Natural killer cell (primary cell): ENCODE measurements at regions not wholly inside any gene's neighbourhood (a gene's known extent, or its start where the extent isn't known, plus 50 kb on each side); places are given as distances from the start of the nearest gene placed in this dataset.

Experiments used
- ATAC-seq, 3 donors: fragments of 150-1000 bp in 2 of 3; fragments of 200-7000 bp in 1 of 3; cut with Tn5 transposase; 1 replicate in 1 of 3; 2 replicates in 2 of 3; pipeline ENCODE4 v1.10.0; 2021; ENCODE audit warnings: mild to moderate bottlenecking in 2 of 3, moderate library complexity in 2 of 3
- DNase-seq, 2 donors: peaks; one replicate each; pipeline versions ENCODE4 v3.0.0 to v3.0.0-alpha.2; 2013 to 2021; ENCODE audit warnings: mixed read lengths in 1 of 2
- H3K27ac ChIP-seq: one replicate; pipeline ENCODE4 v1.5.1; 2013; ENCODE audit warnings: mild to moderate bottlenecking, low read length
- H3K27me3 ChIP-seq: one replicate; pipeline ENCODE4 v1.6.1; 2013; ENCODE audit warnings: low read length; ENCODE audit not compliant: control insufficient read depth, insufficient read depth
- H3K36me3 ChIP-seq: one replicate; pipeline ENCODE4 v1.6.1; 2013; ENCODE audit warnings: low read length; ENCODE audit not compliant: control insufficient read depth, insufficient read depth
- H3K4me1 ChIP-seq: one replicate; pipeline ENCODE4 v1.6.1; 2013; ENCODE audit warnings: low read length; ENCODE audit not compliant: control insufficient read depth, insufficient read depth
- H3K4me3 ChIP-seq: one replicate; pipeline ENCODE4 v1.5.1; 2013; ENCODE audit warnings: low read length
- H3K9me3 ChIP-seq: one replicate; pipeline ENCODE4 v1.6.1; 2013; ENCODE audit warnings: low read length; ENCODE audit not compliant: control insufficient read depth, insufficient read depth
- H3K27ac Mint-ChIP-seq, 2 donors: one replicate each; pipeline ENCODE4 v1.8.0; 2022; ENCODE audit warnings: mild to moderate bottlenecking in 2 of 2, mixed read lengths in 2 of 2, moderate library complexity in 1 of 2
- H3K27me3 Mint-ChIP-seq, 2 donors: one replicate each; pipeline ENCODE4 v1.8.0; 2022; ENCODE audit warnings: low read depth in 2 of 2, mixed read lengths in 2 of 2
- H3K36me3 Mint-ChIP-seq: one replicate; pipeline ENCODE4 v1.8.0; 2022; ENCODE audit warnings: mixed read lengths
- H3K4me1 Mint-ChIP-seq, 2 donors: one replicate each; pipeline ENCODE4 v1.8.0; 2022; ENCODE audit warnings: mixed read lengths in 2 of 2
- H3K4me3 Mint-ChIP-seq: one replicate; pipeline ENCODE4 v1.8.0; 2022; ENCODE audit warnings: mild to moderate bottlenecking, moderate library complexity, mixed read lengths
- H3K9me3 Mint-ChIP-seq, 2 donors: one replicate each; pipeline ENCODE4 v1.8.0; 2022; ENCODE audit warnings: mixed read lengths in 2 of 2
- WGBS: methylation state at CpG from one replicate; pipeline ENCODE4 v1.1.7; 2013; ENCODE audit warnings: missing lambda C conversion rate; ENCODE audit not compliant: insufficient coverage; 5-methylcytosine and 5-hydroxymethylcytosine counted together
- intact Hi-C: fragments of 100-400 bp; cut with micrococcal nuclease; formaldehyde crosslinking; loops from one replicate; pipeline ENCODE4 v1.14.2; 2022
- TF ChIP-seq, protein P1 (sequence below): fragments of 200-600 bp; IDR thresholded peaks from one replicate; pipeline ENCODE4 v1.8.0; 2022; ENCODE audit warnings: antibody characterized with exemption

DNA sequence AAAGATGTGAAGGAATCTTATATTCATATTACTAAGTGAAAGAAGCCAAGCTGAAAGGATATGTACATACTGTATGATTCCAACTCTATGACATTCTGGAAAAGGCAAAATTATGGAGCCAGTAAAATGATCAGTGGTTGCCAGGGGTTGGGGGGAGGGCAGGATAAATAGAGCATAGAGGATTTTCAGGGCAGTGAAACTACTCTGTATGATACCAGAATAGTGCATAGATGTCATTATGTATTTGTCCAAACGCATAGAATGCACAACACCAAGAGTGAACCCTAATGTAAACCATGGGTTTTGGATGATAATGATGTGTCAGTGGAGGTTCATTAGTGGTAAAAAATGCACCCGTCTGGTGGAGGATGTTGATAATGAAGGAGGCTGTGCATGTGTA, 71.0 kb upstream of the ZNF423 start:
- DNase-seq: no peak
- Histone ChIP-seq H3K27me3 (no peaks in the 10 kb centered on the region), H3K9me3 (no peaks in the 10 kb centered on the region), H3K27ac (no peak overlapping the region), H3K4me1 (no peaks in the 10 kb centered on the region), H3K36me3 (no peaks in the 10 kb centered on the region), H3K4me3 (no peak overlapping the region)
- ATAC-seq: no peak
- H3K4me3 Mint-ChIP-seq: no peak overlapping the region
- TF ChIP-seq, protein P1, sequence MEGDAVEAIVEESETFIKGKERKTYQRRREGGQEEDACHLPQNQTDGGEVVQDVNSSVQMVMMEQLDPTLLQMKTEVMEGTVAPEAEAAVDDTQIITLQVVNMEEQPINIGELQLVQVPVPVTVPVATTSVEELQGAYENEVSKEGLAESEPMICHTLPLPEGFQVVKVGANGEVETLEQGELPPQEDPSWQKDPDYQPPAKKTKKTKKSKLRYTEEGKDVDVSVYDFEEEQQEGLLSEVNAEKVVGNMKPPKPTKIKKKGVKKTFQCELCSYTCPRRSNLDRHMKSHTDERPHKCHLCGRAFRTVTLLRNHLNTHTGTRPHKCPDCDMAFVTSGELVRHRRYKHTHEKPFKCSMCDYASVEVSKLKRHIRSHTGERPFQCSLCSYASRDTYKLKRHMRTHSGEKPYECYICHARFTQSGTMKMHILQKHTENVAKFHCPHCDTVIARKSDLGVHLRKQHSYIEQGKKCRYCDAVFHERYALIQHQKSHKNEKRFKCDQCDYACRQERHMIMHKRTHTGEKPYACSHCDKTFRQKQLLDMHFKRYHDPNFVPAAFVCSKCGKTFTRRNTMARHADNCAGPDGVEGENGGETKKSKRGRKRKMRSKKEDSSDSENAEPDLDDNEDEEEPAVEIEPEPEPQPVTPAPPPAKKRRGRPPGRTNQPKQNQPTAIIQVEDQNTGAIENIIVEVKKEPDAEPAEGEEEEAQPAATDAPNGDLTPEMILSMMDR: no peak
- H3K9me3 Mint-ChIP-seq: no peaks in the 10 kb centered on the region
- peaks cover 12 to 14% of the 10 kb centered on the region in 2 donors for H3K27me3 Mint-ChIP-seq
- intact Hi-C loops: no loop called here
- 86% methylated on average over 2 of the region's 2 CpGs for WGBS
- H3K27ac Mint-ChIP-seq: no peak overlapping the region
- H3K36me3 Mint-ChIP-seq: no peaks in the 10 kb centered on the region
- no peaks in the 10 kb centered on the region for H3K4me1 Mint-ChIP-seq

DNA sequence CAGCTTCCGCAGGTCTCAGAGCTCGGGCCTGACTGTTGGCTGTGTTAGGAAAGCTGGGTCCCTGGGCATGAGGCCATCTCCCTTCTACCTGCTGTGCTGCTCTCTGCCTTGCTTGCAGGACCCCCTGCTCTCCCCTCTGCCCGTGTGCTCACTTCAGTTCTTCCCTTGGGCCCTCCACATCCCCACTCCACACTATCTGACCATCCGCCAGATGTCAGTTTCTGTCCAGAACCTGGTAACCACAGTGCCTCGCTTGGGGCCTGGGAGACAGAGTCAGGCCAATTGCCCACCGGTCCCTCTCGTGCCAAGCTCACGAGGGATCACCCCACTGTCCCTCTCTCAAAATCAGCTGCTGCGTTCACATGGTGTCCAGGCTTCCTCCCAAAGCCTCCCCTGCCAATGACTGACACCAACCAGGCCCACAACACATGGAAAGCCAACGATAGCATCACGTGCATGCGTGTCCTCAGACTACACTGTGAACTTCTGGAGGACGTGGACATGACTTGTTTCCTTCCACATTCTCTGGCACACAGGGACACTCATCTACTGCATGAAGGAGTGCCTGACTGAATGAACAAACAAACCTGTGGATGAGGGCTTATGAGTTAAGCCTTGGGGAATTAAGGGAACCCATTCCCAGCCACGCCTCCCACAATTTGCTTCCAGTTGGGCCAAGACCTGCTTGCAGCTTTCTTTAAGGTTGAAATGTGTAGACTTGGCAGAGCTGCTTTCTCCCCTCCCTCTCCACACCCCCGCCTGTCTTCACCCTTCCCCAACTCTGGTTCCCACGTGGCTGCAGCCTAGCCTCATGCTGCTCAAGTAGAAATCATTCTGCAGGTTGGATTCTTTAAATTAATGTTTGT, 72.5 kb upstream of the ZNF423 start:
- intact Hi-C loops: no loop called here
- WGBS: 80% methylated on average over 16 of the region's 16 CpGs
- Mint-ChIP-seq H3K4me3 (no peak overlapping the region), H3K4me1 (no peaks in the 10 kb centered on the region), H3K27ac (no peak overlapping the region), H3K27me3 (peaks cover 14% of the 10 kb centered on the region in 2 donors), H3K9me3 (no peaks in the 10 kb centered on the region), H3K36me3 (no peaks in the 10 kb centered on the region)
- TF ChIP-seq, protein P1: no peak
- no peak overlapping the region for H3K4me3 ChIP-seq
- H3K4me1 ChIP-seq: no peaks in the 10 kb centered on the region
- DNase-seq (no peak), ATAC-seq (no peak)
- H3K9me3 ChIP-seq: no peaks in the 10 kb centered on the region
- no peaks in the 10 kb centered on the region for H3K27me3 ChIP-seq
- H3K36me3 ChIP-seq: no peaks in the 10 kb centered on the region
- H3K27ac ChIP-seq: no peak overlapping the region

DNA sequence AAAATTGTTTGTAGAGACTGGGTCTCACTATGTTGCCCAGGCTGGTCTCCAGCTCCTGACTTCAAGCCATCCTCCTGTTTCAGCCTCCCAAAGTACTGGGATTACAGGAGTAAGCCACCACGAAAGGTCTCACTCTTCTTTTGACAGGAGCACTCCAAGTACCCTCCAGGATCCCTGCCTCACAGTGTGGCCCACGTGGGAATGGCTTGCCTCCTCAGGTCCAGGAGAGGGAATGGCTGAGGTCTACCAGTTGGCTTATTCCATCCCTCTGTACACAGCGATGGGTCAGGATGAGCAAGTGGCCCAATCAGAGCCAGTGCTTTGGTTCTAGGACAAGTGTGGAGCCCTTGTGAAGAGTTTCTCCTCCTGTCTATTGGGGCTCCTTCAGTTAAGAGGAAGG, 73.7 kb upstream of the ZNF423 start:
- ATAC-seq: no peak
- intact Hi-C loops: no loop called here
- TF ChIP-seq, protein P1: no peak
- Mint-ChIP-seq H3K9me3 (no peaks in the 10 kb centered on the region), H3K27ac (no peak overlapping the region), H3K4me3 (no peak overlapping the region), H3K4me1 (no peaks in the 10 kb centered on the region), H3K36me3 (no peaks in the 10 kb centered on the region), H3K27me3 (peaks cover 12 to 22% of the 10 kb centered on the region in 2 donors)
- H3K36me3 ChIP-seq: no peaks in the 10 kb centered on the region
- 81% methylated on average over 3 of the region's 3 CpGs for WGBS
- no peaks in the 10 kb centered on the region for H3K9me3 ChIP-seq
- H3K27ac ChIP-seq: no peak overlapping the region
- DNase-seq: no peak
- H3K27me3 ChIP-seq: no peaks in the 10 kb centered on the region
- no peak overlapping the region for H3K4me3 ChIP-seq
- H3K4me1 ChIP-seq: no peaks in the 10 kb centered on the region

DNA sequence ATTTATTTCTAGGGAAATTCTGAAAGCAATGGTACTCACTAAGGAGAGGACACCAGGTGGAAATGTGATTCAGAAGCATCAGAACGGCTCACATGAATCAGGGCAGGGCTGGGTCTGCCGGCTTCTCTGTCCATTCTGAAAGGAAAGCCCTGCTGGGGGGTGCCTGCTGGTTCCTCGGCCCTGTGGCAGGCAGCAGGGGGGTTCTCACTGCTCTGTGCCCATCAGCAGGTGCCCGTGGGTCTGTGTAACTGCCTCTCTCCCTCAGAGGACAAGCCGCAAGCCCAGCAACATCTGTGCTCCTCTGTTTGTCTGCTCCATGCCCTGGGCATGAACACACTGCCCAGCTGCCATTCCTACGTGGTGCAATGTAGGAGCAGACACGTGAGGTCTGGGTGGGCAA, 74.9 kb upstream of the ZNF423 start:
- Histone ChIP-seq H3K4me1 (no peaks in the 10 kb centered on the region), H3K27ac (no peak overlapping the region), H3K4me3 (no peak overlapping the region), H3K27me3 (no peaks in the 10 kb centered on the region), H3K36me3 (no peaks in the 10 kb centered on the region), H3K9me3 (no peaks in the 10 kb centered on the region)
- TF ChIP-seq, protein P1: no peak
- Mint-ChIP-seq H3K4me3 (no peak overlapping the region), H3K9me3 (no peaks in the 10 kb centered on the region), H3K27me3 (peaks cover 9 to 11% of the 10 kb centered on the region in 2 donors), H3K36me3 (no peaks in the 10 kb centered on the region), H3K4me1 (no peaks in the 10 kb centered on the region), H3K27ac (no peak overlapping the region)
- DNase-seq (no peak), ATAC-seq (no peak)
- 76% methylated on average over 7 of the region's 7 CpGs for WGBS
- intact Hi-C loops: no loop called here
